Right cardiac atrium (tissue), 5 donors: ENCODE measurements at regions not wholly inside any gene's neighbourhood (a gene's known extent, or its start where the extent isn't known, plus 50 kb on each side); places are given as distances from the start of the nearest gene placed in this dataset.

Experiments used
- ATAC-seq, 2 donors: fragments of 200-7000 bp; cut with Tn5 transposase; one replicate each; pipeline versions ENCODE4 v1.8.0 to v1.9.1; 2020; ENCODE audit warnings: moderate library complexity in 2 of 2, mild to moderate bottlenecking in 1 of 2
- DNase-seq, 3 donors: peaks; one replicate each; pipeline ENCODE4 v3.0.0-alpha.2; 2020
- H3K27ac ChIP-seq: one replicate; pipeline ENCODE4 v1.5.1; 2013; ENCODE audit warnings: mild to moderate bottlenecking, low read length, control low read depth, moderate library complexity
- H3K27me3 ChIP-seq: one replicate; pipeline ENCODE4 v1.6.1; 2013; ENCODE audit not compliant: control insufficient read depth, insufficient read depth
- H3K4me1 ChIP-seq: one replicate; pipeline ENCODE4 v1.6.1; 2013; ENCODE audit warnings: low read length; ENCODE audit not compliant: control insufficient read depth, insufficient read depth
- H3K4me3 ChIP-seq: one replicate; pipeline ENCODE4 v1.5.1; 2013; ENCODE audit warnings: low read length, control low read depth
- H3K9me3 ChIP-seq: one replicate; pipeline ENCODE4 v1.6.1; 2013; ENCODE audit warnings: low read length; ENCODE audit not compliant: control insufficient read depth
- WGBS: extraction: QIAGEN DNeasy Blood & Tissue Kit; methylation state at CpG from one replicate; pipeline ENCODE4 v1.1.7; 2013; 5-methylcytosine and 5-hydroxymethylcytosine counted together
- intact Hi-C, 4 donors: fragments of 100-400 bp; cut with DNase I; formaldehyde crosslinking; loops; one replicate each; pipeline versions ENCODE4 v1.11.0 to v1.14.0; 2022 to 2023
- donor health status: healthy with polysubstance abuse.
- donor health status: DM: no; HTN: yes; CAD: no.
- donor health status: DM: no; HTN: no; CAD: no.
- donor health status: DM: no; HTN: yes; CAD: no; lungs with severe emphysema.
- donor health status: DM: yes; HTN: yes; CAD: no.

- intact Hi-C loops = no loop called here
- Histone ChIP-seq H3K27ac (no peak overlapping the region), H3K9me3 (no peaks in the 10 kb centered on the region), H3K27me3 (no peaks in the 10 kb centered on the region), H3K4me3 (no peak overlapping the region), H3K4me1 (peaks cover 2% of the 10 kb centered on the region)
- WGBS = 88% methylated on average over 2 of the region's 2 CpGs
- DNase-seq (no peak), ATAC-seq (no peak)
These were observed 593.8 kb upstream of the DIPK2B start for GRCh38 chrX:45794323-45794994.

- intact Hi-C loops = no loop called here
- H3K27ac ChIP-seq = no peak overlapping the region
- H3K27me3 ChIP-seq = no peaks in the 10 kb centered on the region
- no peaks in the 10 kb centered on the region for H3K9me3 ChIP-seq
- 18% methylated on average over 8 of the region's 8 CpGs for WGBS
- peak; percentile 81 to 98 for ATAC-seq
- H3K4me3 ChIP-seq = no peak overlapping the region
- peak; percentile 65 to 77 (median 66) for DNase-seq
- H3K4me1 ChIP-seq = peaks cover 2% of the 10 kb centered on the region
These were observed 588.3 kb upstream of the DIPK2B start for GRCh38 chrX:45788941-45789348.

- peaks cover 2% of the 10 kb centered on the region for H3K4me1 ChIP-seq
- H3K27ac ChIP-seq = no peak overlapping the region
- intact Hi-C loops = no loop called here
- DNase-seq = no peak
- ATAC-seq = no peak
- H3K4me3 ChIP-seq = no peak overlapping the region
- H3K27me3 ChIP-seq = no peaks in the 10 kb centered on the region
- H3K9me3 ChIP-seq = no peaks in the 10 kb centered on the region
- WGBS = 35% methylated on average over 5 of the region's 5 CpGs
These were observed 587.6 kb upstream of the DIPK2B start for GRCh38 chrX:45788315-45788714.

- 62% methylated on average over 3 of the region's 3 CpGs for WGBS
- ATAC-seq = peak in 1 of 2 donors; percentile 40
- DNase-seq = no peak
- no peaks in the 10 kb centered on the region for H3K9me3 ChIP-seq
- H3K4me1 ChIP-seq = no peaks in the 10 kb centered on the region
- H3K27me3 ChIP-seq = no peaks in the 10 kb centered on the region
- no peak overlapping the region for H3K27ac ChIP-seq
- intact Hi-C loops = no loop called here
- H3K4me3 ChIP-seq = no peak overlapping the region
These were observed 583.9 kb upstream of the DIPK2B start for GRCh38 chrX:45784590-45784989.

DNA sequence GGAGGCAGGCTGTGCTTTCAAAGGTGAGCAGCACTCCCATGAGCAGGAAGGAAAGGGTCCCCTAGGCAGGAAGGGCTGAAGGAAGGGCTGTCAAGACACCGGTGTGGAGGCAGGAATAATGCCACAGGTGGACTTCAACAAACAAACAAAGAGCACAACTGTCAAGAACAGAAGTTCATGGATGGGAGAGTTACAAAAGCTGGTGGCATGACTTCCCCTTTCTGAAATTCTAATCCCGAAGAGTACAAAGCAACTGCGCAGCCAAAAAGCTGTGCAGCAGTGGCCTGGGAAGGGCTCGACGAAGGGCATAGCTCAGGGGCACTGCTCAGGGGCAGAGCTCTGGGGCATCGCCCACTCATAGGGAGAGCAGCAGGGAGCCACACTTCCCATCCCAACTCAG is 582.3 kb upstream of the DIPK2B start:
- Histone ChIP-seq H3K9me3 (no peaks in the 10 kb centered on the region), H3K4me1 (no peaks in the 10 kb centered on the region), H3K27ac (no peak overlapping the region), H3K27me3 (no peaks in the 10 kb centered on the region), H3K4me3 (no peak overlapping the region)
- intact Hi-C loops = no loop called here
- ATAC-seq = no peak
- 71% methylated on average over 6 of the region's 6 CpGs for WGBS
- DNase-seq = no peak

DNA sequence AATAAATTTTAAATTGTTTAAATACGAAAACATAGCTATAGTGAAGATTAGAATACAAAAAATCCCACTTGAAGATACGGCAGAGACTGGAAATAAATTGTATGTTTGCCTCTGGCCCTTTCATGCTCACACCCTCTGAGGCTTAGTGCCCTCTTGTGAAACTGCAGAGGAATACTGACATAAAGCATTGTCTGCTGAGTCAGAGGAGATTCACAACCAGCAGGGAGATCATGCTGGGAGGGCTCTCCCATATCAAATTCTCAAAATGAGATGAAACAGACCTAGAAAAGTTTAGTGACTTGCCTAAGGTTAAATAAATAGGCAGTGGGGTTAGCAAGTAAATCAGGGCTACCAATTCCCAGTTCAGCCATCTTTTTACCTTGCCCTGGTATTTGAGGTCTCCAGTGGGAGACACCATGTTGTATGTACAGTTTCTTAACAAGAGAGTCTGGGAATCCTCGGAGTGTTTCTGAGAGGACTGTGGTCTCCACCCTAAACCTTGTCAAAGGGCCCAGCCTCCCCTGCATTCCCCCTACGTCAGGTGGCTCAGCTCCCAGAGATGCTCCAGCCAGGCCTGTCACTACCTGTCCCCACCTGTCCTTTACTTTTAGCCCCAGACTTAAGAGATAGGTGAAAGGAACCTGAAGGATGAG is 581.4 kb upstream of the DIPK2B start:
- H3K4me1 ChIP-seq = no peaks in the 10 kb centered on the region
- intact Hi-C loops = no loop called here
- H3K9me3 ChIP-seq = no peaks in the 10 kb centered on the region
- peak in 1 of 2 donors; percentile 62 for ATAC-seq
- no peak for DNase-seq
- H3K27ac ChIP-seq = no peak overlapping the region
- no peaks in the 10 kb centered on the region for H3K27me3 ChIP-seq
- 63% methylated on average over 4 of the region's 4 CpGs for WGBS
- no peak overlapping the region for H3K4me3 ChIP-seq

GRCh38 chrX:45778616-45779015 is 577.9 kb upstream of the DIPK2B start:
- DNase-seq (no peak), ATAC-seq (no peak)
- Histone ChIP-seq H3K27ac (no peak overlapping the region), H3K4me1 (no peaks in the 10 kb centered on the region), H3K4me3 (no peak overlapping the region), H3K27me3 (no peaks in the 10 kb centered on the region), H3K9me3 (no peaks in the 10 kb centered on the region)
- WGBS = 72% methylated on average over 1 of the region's 1 CpG
- intact Hi-C loops = no loop called here

DNA sequence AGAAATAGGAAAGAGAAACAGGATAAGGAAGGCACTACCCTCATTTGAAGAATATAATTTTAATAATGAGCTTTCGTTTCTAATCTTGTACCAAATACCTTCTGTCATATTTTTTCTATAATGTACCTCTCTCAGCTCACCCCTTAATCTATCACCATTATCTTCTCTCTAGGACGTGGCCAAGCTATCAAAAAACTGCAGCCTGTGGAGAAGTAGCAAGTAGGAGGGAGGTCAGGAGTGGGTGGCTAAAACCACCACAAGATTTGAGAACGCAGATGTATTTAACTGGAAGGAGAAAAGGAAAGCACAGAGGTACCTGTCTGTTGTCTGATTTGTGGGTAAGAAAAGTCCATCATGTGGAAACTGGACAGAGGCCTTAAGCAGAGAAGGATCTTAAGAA is 576.7 kb upstream of the DIPK2B start:
- no peak overlapping the region for H3K4me3 ChIP-seq
- no peaks in the 10 kb centered on the region for H3K9me3 ChIP-seq
- intact Hi-C loops = no loop called here
- no peaks in the 10 kb centered on the region for H3K4me1 ChIP-seq
- WGBS = 69% methylated on average over 3 of the region's 3 CpGs
- H3K27ac ChIP-seq = no peak overlapping the region
- DNase-seq (no peak), ATAC-seq (no peak)
- no peaks in the 10 kb centered on the region for H3K27me3 ChIP-seq

- ATAC-seq = peak in 1 of 2 donors; percentile 66
- no peaks in the 10 kb centered on the region for H3K27me3 ChIP-seq
These were observed 574.8 kb upstream of the DIPK2B start for GRCh38 chrX:45775468-45775867.

GRCh38 chrX:45774961-45775360 is 574.3 kb upstream of the DIPK2B start:
- peak; percentile 74 to 78 for ATAC-seq
- intact Hi-C loops = no loop called here

More at GRCh38 chrX:45775468-45775867, 574.8 kb upstream of the DIPK2B start:
- no peaks in the 10 kb centered on the region for H3K9me3 ChIP-seq
- H3K4me1 ChIP-seq = no peaks in the 10 kb centered on the region
- no peak for DNase-seq
- no peak overlapping the region for H3K4me3 ChIP-seq
- intact Hi-C loops = no loop called here
- H3K27ac ChIP-seq = no peak overlapping the region
- WGBS = 50% methylated on average over 2 of the region's 2 CpGs

GRCh38 chrX:45773572-45773971 is 572.9 kb upstream of the DIPK2B start:
- Histone ChIP-seq H3K4me1 (no peaks in the 10 kb centered on the region), H3K9me3 (no peaks in the 10 kb centered on the region), H3K27ac (no peak overlapping the region), H3K4me3 (no peak overlapping the region), H3K27me3 (no peaks in the 10 kb centered on the region)
- WGBS = 95% methylated on average over 4 of the region's 4 CpGs
- no peak for ATAC-seq
- intact Hi-C loops = no loop called here
- DNase-seq = no peak

More at GRCh38 chrX:45774961-45775360, 574.3 kb upstream of the DIPK2B start:
- peak in 1 of 3 donors; percentile 52 for DNase-seq
- Histone ChIP-seq H3K4me3 (no peak overlapping the region), H3K27ac (no peak overlapping the region), H3K4me1 (no peaks in the 10 kb centered on the region), H3K9me3 (no peaks in the 10 kb centered on the region), H3K27me3 (no peaks in the 10 kb centered on the region)
- WGBS = 39% methylated on average over 4 of the region's 5 CpGs
